NCI-H1436 (cell line): ENCODE measurements at regions not wholly inside any gene's neighbourhood (a gene's known extent, or its start where the extent isn't known, plus 50 kb on each side); places are given as distances from the start of the nearest gene placed in this dataset.
"Not testable (repeated sequence)": the region's sequence is repeated elsewhere in the genome, so short reads cannot be mapped to it uniquely, and the experiment has no call there.

Experiments used
- DNase-seq: peaks from one replicate; lab custom pipeline; 2025; lab: John Stamatoyannopoulos, UW

GRCh38 chr3:68676136-68676535, 256.2 kb downstream of the TAFA4 start:
- DNase-seq: no peak

GRCh38 chr3:68667346-68667745, 265.0 kb downstream of the TAFA4 start:
- no peak for DNase-seq

DNA sequence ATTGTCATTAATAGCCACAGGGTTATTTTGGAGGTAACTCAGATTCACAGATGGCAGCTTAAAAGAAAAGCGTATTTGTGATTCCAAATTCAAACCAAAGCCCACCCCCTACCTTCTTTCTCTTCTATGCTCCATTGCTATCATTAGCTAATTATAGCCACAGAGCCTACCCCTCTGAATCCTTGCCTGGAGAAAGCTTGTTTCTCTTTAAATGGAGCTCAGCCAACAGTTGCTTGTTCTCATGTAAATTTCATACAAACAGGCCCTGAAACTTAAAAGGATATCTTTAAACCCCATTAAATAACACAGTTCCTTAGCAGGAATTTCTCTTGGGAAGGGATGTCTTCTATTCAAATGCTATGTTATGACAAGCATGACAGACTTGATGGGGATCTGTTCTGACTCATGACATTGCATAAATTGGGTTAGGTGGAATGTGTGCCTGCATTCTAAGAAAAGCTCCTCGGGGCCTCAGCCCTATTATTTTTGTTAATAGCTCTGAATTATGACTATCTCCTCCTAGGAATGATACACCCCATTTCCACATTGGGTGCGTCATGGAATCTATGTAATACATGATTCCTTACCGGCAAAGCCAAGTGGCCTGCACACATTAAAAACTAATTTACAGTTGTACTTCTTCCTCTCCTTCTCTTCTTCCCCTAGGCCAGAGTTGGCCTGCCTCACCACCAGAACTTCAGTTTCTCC, 265.8 kb downstream of the TAFA4 start:
- DNase-seq: no peak

DNA sequence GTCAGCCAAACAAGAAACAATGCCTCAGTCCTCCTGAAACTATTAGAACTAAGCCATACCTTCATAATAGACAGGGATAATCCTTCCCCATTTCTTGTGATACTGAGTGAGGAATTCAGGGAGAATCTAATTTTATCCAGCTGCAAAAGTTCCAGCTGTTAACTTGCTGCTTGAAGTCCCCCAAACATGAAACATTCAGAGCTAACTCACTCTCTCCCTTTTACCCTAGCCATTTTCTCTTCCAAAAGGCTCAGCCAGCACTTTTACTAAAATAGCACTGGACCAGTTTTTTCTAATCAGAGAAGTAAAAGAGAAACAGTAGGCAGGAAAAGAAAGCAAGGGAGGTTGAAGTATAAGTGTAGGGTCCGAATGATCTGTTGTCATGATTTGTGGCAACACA, 268.1 kb downstream of the TAFA4 start:
- DNase-seq: no peak

DNA sequence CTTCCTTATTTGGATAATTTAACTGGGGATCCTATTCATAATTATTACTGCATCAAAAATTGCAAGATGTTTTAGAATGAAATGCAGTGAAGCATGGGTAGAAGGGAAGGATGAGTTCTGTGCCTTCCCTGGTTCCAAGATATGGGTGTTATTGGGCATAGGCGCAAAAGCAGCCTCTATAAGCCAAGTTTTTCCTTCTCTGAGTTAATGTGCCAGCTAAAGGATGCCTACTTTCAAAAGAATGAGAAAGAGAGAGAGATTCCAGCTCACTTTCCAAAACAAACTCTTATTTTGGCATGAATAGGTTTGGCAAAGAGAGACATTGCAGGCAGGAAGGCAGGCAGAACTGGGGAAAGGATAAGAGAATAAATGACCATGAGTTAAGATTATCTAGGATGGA, 270.2 kb downstream of the TAFA4 start:
- DNase-seq: no peak

DNA sequence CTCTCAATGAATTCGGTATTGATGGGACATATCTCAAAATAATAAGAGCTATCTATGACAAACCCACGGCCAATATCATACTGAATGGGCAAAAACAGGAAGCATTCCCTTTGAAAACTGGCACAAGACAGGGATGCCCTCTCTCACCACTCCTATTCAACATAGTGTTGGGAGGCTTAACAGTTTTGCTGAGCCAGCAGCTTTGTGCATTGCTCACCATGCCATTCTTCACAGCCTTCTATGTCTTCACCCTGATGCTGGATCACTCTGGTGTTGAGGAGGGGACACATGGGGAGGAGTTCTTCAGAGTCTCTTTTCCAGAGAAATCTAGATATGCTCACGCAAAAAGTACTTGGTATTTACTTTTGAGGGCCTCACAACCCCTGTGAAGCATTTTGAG, 281.7 kb downstream of the TAFA4 start:
- DNase-seq: not testable (repeated sequence)

- DNase-seq: no peak
Measured at GRCh38 chr3:68648494-68648893, 283.9 kb downstream of the TAFA4 start.

DNA sequence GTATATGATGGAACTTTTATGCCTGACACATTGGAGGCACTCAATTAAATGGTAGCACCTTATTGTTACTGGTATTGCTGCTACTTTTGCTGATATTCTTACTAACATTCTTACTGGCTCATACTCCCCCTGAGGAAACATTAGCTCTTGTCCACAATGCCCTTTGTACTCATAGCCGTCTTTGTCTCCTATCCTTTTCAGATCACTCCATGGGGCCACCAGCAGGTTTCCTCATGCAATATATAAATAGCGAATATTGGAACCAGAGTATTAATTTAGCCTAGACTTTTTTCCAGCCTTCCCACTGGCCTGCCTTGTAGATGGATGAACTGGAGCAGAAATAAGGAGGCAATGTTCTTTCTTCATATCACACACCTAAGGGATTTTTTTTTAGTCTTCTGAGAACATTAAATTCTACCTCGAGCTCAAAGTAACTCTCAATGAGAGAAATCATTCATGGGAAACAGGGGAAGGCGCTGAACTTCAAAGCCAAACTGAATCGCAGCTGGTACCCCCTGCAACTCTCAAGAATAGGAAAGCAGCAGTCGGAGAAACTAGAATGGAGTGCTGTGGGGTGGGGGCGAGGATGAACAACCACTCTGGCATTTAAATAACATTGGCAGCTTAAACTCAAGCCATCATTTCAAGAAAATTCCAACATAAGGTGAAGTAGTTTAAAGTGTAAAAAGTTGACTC, 300.3 kb downstream of the TAFA4 start:
- no peak for DNase-seq

DNA sequence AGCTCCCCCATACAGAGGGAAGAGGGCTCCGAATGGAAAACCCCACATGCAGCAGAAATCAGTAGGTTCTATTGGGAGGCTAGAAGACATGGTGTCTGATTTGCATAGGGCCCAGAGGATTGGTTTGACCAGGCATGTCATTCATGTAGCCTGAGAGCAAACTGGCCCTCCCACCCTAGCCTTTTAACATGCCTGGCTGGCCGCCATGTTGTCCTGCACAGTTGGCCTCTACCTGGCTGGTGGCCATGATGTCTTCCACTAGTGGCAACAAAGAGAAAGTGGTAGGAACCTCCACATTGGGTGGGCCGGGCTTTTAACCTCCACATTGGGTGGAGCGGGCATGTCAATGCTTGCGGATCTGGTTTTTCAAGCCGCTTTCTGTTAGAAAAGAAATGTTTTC, 312.1 kb downstream of the TAFA4 start:
- no peak for DNase-seq

DNA sequence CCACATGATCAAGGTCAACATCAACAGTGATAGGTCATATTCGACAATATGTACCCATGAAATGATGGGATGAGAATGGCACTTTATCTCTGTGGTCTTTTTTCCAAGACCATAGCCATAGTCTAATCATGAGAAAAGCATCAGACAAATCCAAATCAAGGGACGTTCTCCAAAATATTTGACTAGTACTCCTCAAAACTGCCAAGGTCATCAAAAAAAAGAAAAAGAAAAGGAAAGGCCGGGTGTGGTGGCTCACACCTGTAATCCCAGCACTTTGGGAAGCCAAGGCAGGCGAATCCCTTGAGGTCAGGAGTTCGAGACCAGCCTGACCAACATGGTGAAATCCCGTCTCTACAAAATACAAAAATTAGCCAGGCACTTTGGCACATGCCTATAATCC, 318.3 kb downstream of the TAFA4 start:
- no peak for DNase-seq

GRCh38 chr3:68571321-68571720, 361.0 kb downstream of the TAFA4 start:
- DNase-seq: no peak

DNA sequence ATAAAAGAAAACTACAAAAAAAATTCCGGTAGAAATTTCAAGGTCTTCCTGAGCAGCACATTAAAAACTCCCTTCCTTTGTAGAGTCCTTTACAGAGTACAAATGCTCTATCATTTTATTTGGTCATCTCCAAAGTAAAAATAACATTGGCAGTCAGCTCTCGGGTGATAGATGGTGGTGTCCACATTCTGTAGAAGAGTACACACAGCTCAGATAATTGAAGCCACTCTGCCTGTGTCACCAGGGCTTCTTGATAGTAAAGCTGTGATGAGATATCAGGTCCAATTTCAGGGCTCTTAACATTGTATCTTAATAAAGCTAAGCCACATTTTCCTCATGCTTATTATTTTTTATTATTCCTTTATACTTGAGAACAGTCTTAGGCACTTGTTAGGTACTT, 371.6 kb downstream of the TAFA4 start:
- DNase-seq: no peak

- DNase-seq: no peak
Measured at GRCh38 chr3:68535782-68536181, 396.6 kb downstream of the TAFA4 start.

DNA sequence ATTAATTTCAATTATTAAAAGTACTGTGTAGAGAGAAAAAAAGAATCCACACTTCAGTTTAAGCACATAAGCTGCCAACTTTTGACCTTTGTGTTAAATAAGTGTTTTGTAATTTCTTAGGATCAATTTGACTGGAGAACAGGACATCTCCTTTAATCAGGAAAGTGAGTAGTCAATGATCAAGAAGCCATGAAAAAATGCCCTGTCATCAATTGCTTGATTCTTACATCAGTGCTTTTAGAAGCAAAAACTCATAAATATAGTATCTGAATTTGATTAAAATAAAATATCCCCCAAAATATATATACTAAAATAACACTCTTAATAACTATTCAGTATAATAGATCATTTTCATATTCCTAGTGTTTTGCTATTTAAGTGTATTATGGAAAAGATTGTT, 409.0 kb downstream of the TAFA4 start:
- DNase-seq: no peak

DNA sequence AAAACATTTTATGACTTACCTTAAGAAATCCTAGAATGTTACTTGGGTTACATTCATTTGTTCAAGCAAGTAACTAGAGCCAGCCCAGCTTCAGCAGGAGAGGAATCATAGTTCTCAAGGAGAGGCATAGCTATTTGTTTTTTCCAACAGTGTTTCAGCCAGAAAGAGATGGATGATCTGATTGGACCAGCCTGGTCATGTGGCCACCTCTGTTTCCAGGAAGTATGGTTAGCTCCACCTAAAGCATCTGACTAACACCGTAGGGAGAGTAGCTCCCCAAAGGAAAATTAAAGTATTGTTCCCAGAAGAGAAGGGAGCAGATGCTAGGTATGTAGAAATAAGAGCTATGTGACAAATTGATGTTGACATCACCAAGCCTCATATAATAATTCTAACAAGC, 417.1 kb downstream of the TAFA4 start:
- DNase-seq: peak; percentile 37

DNA sequence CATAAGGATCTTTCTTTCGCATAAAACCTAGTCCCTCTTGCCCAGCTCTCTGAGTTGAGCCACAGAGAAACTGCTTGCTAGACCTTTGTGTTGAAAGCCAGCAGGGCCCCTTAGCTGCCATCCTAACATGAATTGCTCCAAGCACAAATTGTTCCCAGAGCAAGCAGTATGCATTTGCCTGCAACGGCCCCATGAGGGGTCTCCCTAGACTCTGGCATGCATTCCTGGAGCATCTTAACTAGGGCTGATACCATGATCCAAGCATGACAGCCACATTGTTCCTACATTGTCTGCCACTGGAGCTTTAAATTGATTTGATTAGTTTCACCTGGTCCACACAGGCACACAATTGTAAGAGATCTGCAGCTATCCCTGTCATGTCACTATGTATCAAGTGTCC, 428.1 kb downstream of the TAFA4 start:
- no peak for DNase-seq

GRCh38 chr3:68485845-68486244, 446.5 kb downstream of the TAFA4 start:
- DNase-seq: not testable (repeated sequence)

DNA sequence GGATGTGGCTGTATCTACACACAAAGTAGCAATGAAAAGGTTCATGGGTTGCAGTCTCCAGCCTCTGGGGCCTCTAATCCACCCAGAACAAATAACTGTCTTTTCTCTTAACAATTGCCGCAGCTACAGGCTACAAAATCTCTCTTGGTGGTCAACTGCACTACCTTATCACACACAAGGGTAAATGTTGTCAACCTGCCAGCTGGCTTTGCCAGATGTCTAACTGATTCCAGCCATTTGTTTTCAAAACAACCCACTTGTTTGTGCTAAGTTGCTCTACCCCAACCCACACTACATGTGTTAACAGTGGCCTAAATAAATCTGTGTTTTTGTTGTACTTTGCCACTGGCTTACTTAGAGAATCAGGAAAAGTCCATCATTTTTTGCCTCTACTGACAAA, 447.3 kb downstream of the TAFA4 start:
- DNase-seq: no peak

DNA sequence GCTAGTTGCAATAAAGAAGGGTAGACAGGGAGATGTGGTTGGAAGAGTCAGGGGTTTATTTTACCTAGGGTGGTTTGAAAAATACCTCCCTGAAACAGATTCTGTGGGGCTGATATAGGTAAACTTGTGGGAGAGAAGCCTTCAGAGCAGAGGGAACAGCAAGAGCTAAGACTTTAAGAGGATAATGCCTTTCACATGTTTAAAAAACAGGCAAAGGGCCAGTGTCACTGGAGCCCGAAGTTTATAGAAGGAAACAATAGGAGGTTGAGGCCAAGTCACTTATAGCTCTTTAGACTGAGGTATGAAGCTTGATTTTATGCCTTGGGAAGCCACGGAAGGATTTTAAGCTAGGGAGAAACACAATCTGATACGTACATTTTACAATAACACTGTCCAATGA, 448.7 kb downstream of the TAFA4 start:
- DNase-seq: no peak

DNA sequence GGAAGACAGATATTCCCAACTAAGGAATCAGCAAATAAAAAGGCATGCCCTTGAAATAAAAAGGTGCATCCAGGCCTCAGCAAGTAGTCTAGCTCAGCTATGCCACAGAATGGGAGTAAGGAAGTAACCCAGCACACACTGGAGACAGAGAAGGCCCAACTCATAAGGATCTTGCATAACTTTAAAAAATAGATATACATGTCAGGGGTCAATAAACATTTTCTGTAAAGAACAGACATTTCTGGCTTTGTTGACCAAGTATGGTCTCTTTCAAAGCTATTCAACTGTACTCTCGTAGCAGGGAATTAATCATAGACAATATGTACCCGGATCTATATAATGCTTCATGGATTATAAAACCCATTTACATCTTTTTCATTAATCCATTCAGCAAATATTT, 449.3 kb downstream of the TAFA4 start:
- DNase-seq: no peak

DNA sequence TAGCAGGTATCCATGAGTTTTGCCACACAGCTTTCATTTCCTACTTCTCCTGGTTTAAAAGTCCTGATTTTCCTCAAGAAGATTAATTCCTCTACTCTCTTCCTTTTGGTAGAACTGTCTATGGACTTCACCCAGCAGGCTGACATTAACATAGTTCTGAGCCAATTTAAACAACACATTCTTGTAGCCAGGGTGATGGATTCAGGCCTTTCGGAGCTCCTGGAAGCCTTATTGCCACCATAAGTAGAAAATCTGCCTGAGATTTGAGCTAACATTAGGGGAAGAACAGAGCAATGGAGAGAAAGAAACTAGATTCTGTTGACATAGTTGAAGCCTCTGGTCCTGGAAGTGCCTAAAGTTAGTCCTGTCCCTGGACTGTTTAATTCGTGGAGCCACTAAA, 449.8 kb downstream of the TAFA4 start:
- no peak for DNase-seq

- DNase-seq: no peak
Measured at GRCh38 chr3:68479779-68480178, 452.6 kb downstream of the TAFA4 start.

- DNase-seq: no peak
Measured at GRCh38 chr3:68468695-68469375, 463.5 kb downstream of the TAFA4 start.
